K562 (cell line): ENCODE measurements at regions not wholly inside any gene's neighbourhood (a gene's known extent, or its start where the extent isn't known, plus 50 kb on each side); places are given as distances from the start of the nearest gene placed in this dataset.

Experiments
- ATAC-seq: fragments of 200-7000 bp; cut with Tn5 transposase; 3 replicates; pipeline ENCODE4 v1.9.1; 2020; ENCODE audit warnings: moderate library complexity
- BruUV-seq: library from RNA; stranded (reverse); fragments of 400-500 nt; replicated peaks from 2 replicates; lab custom pipeline; 2021; lab: Mats Ljungman, UMichigan
- CTCF ChIA-PET: fragments of 300-600 bp; formaldehyde crosslinking; extraction: SDS; loops from one replicate; lab custom pipeline; 2021; ENCODE audit warnings: low intra/inter-chr PET ratio; lab: Yijun Ruan, JAX
- POLR2A ChIA-PET: fragments of 300-600, 350-650 bp; sonication (Branson Sonifier 250); formaldehyde crosslinking; extraction: SDS; loops from one replicate; lab custom pipeline; 2021; ENCODE audit warnings: antibody characterized with exemption, inconsistent platforms; lab: Yijun Ruan, JAX
- DNase-seq, 4 experiments: peaks; one replicate each; pipeline versions ENCODE4 v3.0.0 to v3.0.0-alpha.2; 2011 to 2018; ENCODE audit warnings: low spot score in 3 of 4, mixed read lengths in 3 of 4; ENCODE audit errors: extremely low read depth in 1 of 4
- FAIRE-seq: peaks from 2 replicates; lab custom pipeline; 2011; peaks lifted over from hg19 to GRCh38; lab: Jason Lieb, UNC
- H2AFZ ChIP-seq: 2 replicates; pipeline ENCODE4 v1.6.0; 2011; ENCODE audit warnings: low read depth, low read length, control low read depth, inconsistent platforms
- H3K27ac ChIP-seq: fragments of 200-600 bp; 3 replicates; pipeline ENCODE4 v1.8.0; 2011; ENCODE audit warnings: low read depth, mild to moderate bottlenecking, control low read depth, inconsistent platforms, low read length, moderate library complexity, mixed read lengths; ENCODE audit errors: extremely low read depth
- H3K27me3 ChIP-seq, 2 experiments: fragments of 300-600 bp in 1 of 2; 2 replicates in 1 of 2; 3 replicates in 1 of 2; pipeline versions ENCODE4 v1.6.0 to v1.8.0; 2011; ENCODE audit warnings: inconsistent platforms in 2 of 2, low read length in 2 of 2, mild to moderate bottlenecking in 1 of 2, mixed read lengths in 1 of 2, moderate library complexity in 1 of 2; ENCODE audit not compliant: control insufficient read depth in 2 of 2, insufficient read depth in 2 of 2
- H3K36me3 ChIP-seq: fragments of 300-600 bp; 3 replicates; pipeline ENCODE4 v1.8.0; 2011; ENCODE audit warnings: mild to moderate bottlenecking, low read length, inconsistent platforms; ENCODE audit not compliant: control insufficient read depth, insufficient read depth
- H3K4me1 ChIP-seq, 2 experiments: fragments of 200-600 bp in 1 of 2; replicated peaks in 1 of 2; 2 replicates in 1 of 2; 3 replicates in 1 of 2; pipeline versions ENCODE4 v1.5.1 to v1.8.0; 2011; ENCODE audit warnings: inconsistent platforms in 2 of 2, low read length in 2 of 2, mild to moderate bottlenecking in 1 of 2, mixed read lengths in 1 of 2, moderate library complexity in 1 of 2; ENCODE audit not compliant: control insufficient read depth in 2 of 2, insufficient read depth in 2 of 2
- H3K4me2 ChIP-seq: 2 replicates; pipeline ENCODE4 v1.6.1; 2011; ENCODE audit warnings: low read length, control low read depth, inconsistent platforms, mixed read lengths; ENCODE audit not compliant: insufficient read depth
- H3K4me3 ChIP-seq: fragments of 200-600 bp; sonication (generic), shearing (Covaris generic); 2 replicates; pipeline ENCODE4 v1.5.1; 2016; ENCODE audit warnings: control low read depth, inconsistent platforms
- H3K79me2 ChIP-seq: fragments of 200-600 bp; 3 replicates; pipeline ENCODE4 v1.8.0; 2011; ENCODE audit warnings: low read length, inconsistent platforms; ENCODE audit not compliant: control insufficient read depth, insufficient read depth
- H3K9ac ChIP-seq, 2 experiments: 2 replicates each; pipeline versions ENCODE4 v1.6.0 to v1.6.1; 2011; ENCODE audit warnings: low read depth in 2 of 2, low read length in 2 of 2, control low read depth in 1 of 2, inconsistent platforms in 1 of 2, mild to moderate bottlenecking in 1 of 2, mixed read lengths in 1 of 2; ENCODE audit not compliant: insufficient read depth in 1 of 2
- H3K9me1 ChIP-seq: one replicate; pipeline ENCODE4 v1.6.0; 2011; ENCODE audit warnings: inconsistent platforms, mild to moderate bottlenecking, low read length, moderate library complexity; ENCODE audit not compliant: control insufficient read depth, insufficient read depth
- H3K9me3 ChIP-seq: replicated peaks from 2 replicates; pipeline ENCODE4 v1.5.1; 2011; ENCODE audit warnings: low read depth, low read length, inconsistent platforms; ENCODE audit not compliant: control insufficient read depth, insufficient read depth
- H4K20me1 ChIP-seq: replicated peaks from 2 replicates; pipeline ENCODE4 v1.6.1; 2011; ENCODE audit warnings: low read length, inconsistent platforms, mixed read lengths; ENCODE audit not compliant: control insufficient read depth, insufficient read depth
- NEUROD1 ChIP-seq: fragments of 150-350 bp; IDR thresholded peaks from 2 replicates; pipeline ENCODE4 v1.6.1; 2014; ENCODE audit warnings: borderline replicate concordance, low read length, low read depth; ENCODE audit not compliant: partially characterized antibody
- ZBTB17 ChIP-seq: fragments of 450-650 bp; formaldehyde crosslinking; IDR thresholded peaks from 2 replicates; pipeline ENCODE4 v1.4.0; 2020; ENCODE audit warnings: mild to moderate bottlenecking
- ZBTB2 ChIP-seq: fragments of 450-650 bp; IDR thresholded peaks from 2 replicates; pipeline ENCODE4 v1.6.1; 2016; ENCODE audit warnings: antibody characterized with exemption
- WGBS: fragments of 100-300 bp; shearing (Covaris generic); methylation state at CpG from one replicate; pipeline ENCODE4 v1.1.6; 2016; ENCODE audit warnings: low coverage, mixed read lengths; ENCODE audit not compliant: insufficient coverage; ENCODE audit errors: missing lambda C conversion rate; 5-methylcytosine and 5-hydroxymethylcytosine counted together
- in situ Hi-C: fragments of 300-500 bp; cut with MboI; formaldehyde crosslinking; loops from 4 replicates; pipeline ENCODE4 v1.15.0; 2018; ENCODE audit warnings: inconsistent platforms, mixed read lengths
- intact Hi-C: fragments of 100-400 bp; cut with micrococcal nuclease; formaldehyde crosslinking; loops from 2 replicates; pipeline ENCODE4 v1.14.2; 2022
- TF ChIP-seq, protein P1 (sequence below): sonication (generic); formaldehyde crosslinking; IDR thresholded peaks from 2 replicates; pipeline ENCODE4 v1.8.0; 2022; ENCODE audit warnings: mild to moderate bottlenecking, missing genetic modification reagents, borderline replicate concordance
- TF ChIP-seq, protein P2 (sequence below): fragments of 450-650 bp; IDR thresholded peaks from 2 replicates; pipeline ENCODE4 v1.6.1; 2016; ENCODE audit warnings: missing biosample characterization, missing genetic modification characterization
- TF ChIP-seq, protein P3 (sequence below): fragments of 450-650 bp; IDR thresholded peaks from 2 replicates; pipeline ENCODE4 v1.6.1; 2016; ENCODE audit warnings: mild to moderate bottlenecking

GRCh38 chr10:42929236-42929635, 146.6 kb downstream of the BMS1 start:
- Histone ChIP-seq H3K9ac (no peak overlapping the region), H3K27ac (no peak overlapping the region), H3K4me2 (no peak overlapping the region), H3K27me3 (peaks cover 2 to 59% of the 10 kb centered on the region in 2 experiments; a peak in 3 of 5 replicates), H3K79me2 (no peaks in the 10 kb centered on the region), H4K20me1 (no peaks in the 10 kb centered on the region), H3K9me1 (no peaks in the 10 kb centered on the region), H2AFZ (no peak overlapping the region), H3K4me3 (no peak overlapping the region), H3K4me1 (peaks cover 0 to 12% of the 10 kb centered on the region in 2 experiments; a peak in 1 of 5 replicates), H3K36me3 (no peaks in the 10 kb centered on the region), H3K9me3 (no peaks in the 10 kb centered on the region)
- WGBS = 0% methylated on average over 4 of the region's 4 CpGs
- TF ChIP-seq, protein P1, sequence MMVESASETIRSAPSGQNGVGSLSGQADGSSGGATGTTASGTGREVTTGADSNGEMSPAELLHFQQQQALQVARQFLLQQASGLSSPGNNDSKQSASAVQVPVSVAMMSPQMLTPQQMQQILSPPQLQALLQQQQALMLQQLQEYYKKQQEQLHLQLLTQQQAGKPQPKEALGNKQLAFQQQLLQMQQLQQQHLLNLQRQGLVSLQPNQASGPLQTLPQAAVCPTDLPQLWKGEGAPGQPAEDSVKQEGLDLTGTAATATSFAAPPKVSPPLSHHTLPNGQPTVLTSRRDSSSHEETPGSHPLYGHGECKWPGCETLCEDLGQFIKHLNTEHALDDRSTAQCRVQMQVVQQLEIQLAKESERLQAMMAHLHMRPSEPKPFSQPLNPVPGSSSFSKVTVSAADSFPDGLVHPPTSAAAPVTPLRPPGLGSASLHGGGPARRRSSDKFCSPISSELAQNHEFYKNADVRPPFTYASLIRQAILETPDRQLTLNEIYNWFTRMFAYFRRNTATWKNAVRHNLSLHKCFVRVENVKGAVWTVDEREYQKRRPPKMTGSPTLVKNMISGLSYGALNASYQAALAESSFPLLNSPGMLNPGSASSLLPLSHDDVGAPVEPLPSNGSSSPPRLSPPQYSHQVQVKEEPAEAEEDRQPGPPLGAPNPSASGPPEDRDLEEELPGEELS (CRISPR knock-in tag) = no peak
- TF ChIP-seq ZBTB2 (no peak), NEUROD1 (no peak), ZBTB17 (CRISPR knock-in tag) (no peak)
- TF ChIP-seq, protein P2, sequence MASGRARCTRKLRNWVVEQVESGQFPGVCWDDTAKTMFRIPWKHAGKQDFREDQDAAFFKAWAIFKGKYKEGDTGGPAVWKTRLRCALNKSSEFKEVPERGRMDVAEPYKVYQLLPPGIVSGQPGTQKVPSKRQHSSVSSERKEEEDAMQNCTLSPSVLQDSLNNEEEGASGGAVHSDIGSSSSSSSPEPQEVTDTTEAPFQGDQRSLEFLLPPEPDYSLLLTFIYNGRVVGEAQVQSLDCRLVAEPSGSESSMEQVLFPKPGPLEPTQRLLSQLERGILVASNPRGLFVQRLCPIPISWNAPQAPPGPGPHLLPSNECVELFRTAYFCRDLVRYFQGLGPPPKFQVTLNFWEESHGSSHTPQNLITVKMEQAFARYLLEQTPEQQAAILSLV (tag) = no peak
- TF ChIP-seq, protein P3, sequence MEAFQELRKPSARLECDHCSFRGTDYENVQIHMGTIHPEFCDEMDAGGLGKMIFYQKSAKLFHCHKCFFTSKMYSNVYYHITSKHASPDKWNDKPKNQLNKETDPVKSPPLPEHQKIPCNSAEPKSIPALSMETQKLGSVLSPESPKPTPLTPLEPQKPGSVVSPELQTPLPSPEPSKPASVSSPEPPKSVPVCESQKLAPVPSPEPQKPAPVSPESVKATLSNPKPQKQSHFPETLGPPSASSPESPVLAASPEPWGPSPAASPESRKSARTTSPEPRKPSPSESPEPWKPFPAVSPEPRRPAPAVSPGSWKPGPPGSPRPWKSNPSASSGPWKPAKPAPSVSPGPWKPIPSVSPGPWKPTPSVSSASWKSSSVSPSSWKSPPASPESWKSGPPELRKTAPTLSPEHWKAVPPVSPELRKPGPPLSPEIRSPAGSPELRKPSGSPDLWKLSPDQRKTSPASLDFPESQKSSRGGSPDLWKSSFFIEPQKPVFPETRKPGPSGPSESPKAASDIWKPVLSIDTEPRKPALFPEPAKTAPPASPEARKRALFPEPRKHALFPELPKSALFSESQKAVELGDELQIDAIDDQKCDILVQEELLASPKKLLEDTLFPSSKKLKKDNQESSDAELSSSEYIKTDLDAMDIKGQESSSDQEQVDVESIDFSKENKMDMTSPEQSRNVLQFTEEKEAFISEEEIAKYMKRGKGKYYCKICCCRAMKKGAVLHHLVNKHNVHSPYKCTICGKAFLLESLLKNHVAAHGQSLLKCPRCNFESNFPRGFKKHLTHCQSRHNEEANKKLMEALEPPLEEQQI = no peak
- BruUV-seq = no TSS peak
- POLR2A ChIA-PET = no interaction called here
- no peak for FAIRE-seq
- no peak for DNase-seq
- no peak for ATAC-seq
- CTCF ChIA-PET = no interaction called here
- in situ Hi-C loops = no loop called here
- intact Hi-C loops = no loop called here
